Lung microvascular endothelial cell (primary cell): ENCODE measurements at regions not wholly inside any gene's neighbourhood (a gene's known extent, or its start where the extent isn't known, plus 50 kb on each side); places are given as distances from the start of the nearest gene placed in this dataset.
"Not testable (repeated sequence)": the region's sequence is repeated elsewhere in the genome, so short reads cannot be mapped to it uniquely, and the experiment has no call there.

Source experiments
- DNase-seq, 2 donors: peaks; one replicate each; pipeline versions ENCODE4 v3.0.0 to v3.0.0-alpha.2; 2010; ENCODE audit warnings: low read depth in 2 of 2

GRCh38 chr21:17682924-17683323 lies 70.2 kb upstream of the BTG3 start:
- no peak for DNase-seq

DNA sequence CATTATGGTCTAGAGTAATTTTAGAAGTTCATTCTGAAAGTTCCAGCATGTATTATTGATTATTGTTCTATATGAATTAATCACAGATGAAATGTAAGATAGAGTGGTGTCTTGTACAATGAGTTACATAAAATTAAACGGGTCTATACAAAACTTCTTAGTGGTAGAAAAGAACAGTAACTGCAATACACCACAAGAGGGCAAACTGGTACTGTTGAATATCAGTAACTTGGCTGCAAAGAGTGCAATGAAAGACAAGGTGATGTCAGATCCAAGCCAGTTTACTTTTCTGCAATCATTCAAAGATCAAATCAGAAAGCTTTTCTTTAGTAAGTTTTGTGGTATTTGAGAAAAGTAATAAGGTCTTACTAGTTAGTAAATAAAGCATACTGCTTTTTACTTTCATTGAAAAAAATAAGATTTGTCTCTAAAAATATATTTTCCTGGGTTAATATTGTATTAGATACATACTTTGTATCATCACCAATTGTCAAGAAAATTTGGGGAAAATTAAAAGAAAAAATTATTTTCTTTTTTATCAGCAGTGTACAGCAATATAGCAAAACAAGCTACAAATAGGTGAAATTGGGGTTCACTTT lies 66.4 kb upstream of the BTG3 start:
- peak; percentile 77 to 86 for DNase-seq

DNA sequence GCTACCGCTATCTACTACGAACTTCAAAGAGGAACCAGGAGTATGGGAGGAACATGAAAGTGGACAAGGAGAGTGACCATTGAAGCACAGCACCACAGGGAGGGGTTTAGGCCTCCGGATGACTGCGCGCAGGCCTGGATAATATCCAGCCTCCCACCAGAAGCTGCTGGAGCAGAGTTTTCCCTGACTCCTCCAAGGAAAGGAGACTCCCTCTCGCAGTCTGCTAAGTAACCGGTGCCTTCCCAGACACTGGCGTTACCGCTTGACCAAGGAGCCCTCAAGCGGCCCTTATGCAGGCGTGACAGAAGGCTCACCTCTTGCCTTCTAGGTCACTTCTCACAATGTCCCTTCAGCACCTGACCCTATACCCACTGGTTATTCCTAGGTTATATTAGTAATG lies 64.2 kb upstream of the BTG3 start:
- DNase-seq: not testable (repeated sequence)

DNA sequence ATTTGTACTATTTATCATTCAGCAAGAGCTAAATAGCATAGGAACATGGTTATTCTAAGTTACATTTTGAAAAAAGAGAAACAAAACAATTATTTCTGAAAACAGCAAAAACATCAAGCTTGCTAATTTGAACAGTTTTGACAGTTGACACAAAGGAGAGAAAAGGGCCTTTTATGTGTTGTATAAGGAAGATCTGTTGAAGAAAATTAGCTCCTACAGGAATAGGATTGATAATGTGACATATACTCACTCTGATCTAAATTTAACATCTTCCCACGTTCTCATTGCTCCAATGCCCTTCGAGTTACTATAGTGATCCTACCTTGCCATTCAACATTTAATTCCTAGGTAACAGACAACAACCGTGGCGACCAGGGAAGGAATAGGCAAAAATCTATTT lies 61.4 kb upstream of the BTG3 start:
- DNase-seq: no peak

- DNase-seq: no peak
These were observed 60.7 kb upstream of the BTG3 start for GRCh38 chr21:17673261-17674020.

- DNase-seq: no peak
These were observed 59.0 kb upstream of the BTG3 start for GRCh38 chr21:17671733-17672132.

DNA sequence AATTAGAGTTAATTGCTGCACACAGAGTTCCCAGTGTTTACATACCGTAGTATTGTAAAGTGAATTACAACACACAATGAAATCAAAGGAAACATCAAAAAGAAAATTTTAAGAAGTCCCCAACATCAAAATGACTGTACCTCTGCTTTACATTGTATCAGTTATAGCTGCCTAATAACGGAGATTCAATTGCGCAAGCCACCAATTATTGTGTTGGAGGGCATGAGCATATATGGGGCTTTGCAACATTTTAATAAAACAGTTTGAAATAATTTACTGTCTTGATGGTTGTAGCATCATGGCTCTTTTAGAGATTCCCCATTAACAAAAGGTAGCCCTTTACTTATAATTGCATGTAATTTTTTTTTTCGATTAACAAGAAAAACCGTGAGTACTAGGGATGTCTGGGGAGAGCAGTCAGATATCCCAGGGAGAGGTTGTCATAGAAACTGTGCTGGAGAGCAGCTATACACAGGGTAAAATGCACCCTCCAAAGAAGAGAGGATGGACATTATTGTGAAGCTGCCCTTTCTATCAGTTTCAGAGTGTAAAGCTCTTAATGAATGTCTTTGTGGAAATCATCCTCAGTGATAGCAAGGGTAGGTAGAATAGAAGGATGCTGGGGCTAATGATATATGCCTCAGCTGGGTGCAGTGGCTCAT lies 55.9 kb upstream of the BTG3 start:
- DNase-seq: no peak

DNA sequence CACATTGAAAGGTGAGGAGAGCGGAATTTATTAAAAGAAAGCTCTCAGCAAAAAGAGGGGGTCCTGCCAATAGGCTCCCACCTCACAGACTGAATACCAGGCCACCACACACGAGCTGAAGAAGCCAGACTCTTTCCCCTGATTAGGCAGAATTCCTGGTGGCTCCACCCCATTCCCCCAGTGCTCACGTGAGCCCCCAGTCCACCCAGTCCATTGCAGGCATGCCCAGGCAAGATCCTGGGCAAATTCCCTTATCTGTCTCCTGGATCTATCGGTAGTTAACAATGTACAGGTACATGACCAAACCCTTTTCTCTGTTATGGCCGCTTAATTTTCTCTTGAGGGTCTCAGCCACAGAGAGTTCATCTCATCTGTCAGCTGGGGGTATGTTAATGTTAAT lies 54.6 kb upstream of the BTG3 start:
- DNase-seq: no peak
